GM19372 (cell line): ENCODE measurements at regions not wholly inside any gene's neighbourhood (a gene's known extent, or its start where the extent isn't known, plus 50 kb on each side); places are given as distances from the start of the nearest gene placed in this dataset.
"Not testable (repeated sequence)": the region's sequence is repeated elsewhere in the genome, so short reads cannot be mapped to it uniquely, and the experiment has no call there.

Source experiments
- ATAC-seq: cut with Tn5 transposase; IDR thresholded peaks from one replicate; pipeline ENCODE4 v1.9.1; 2021; ENCODE audit warnings: mild to moderate bottlenecking, low read depth, moderate library complexity; ENCODE audit not compliant: unreplicated experiment

- no peak for ATAC-seq
Measured at GRCh38 chr10:36033808-36034207, 391.7 kb upstream of the FZD8 start.

GRCh38 chr10:36030516-36030915 lies 388.4 kb upstream of the FZD8 start:
- no peak for ATAC-seq

GRCh38 chr10:36026656-36027390 lies 384.7 kb upstream of the FZD8 start:
- ATAC-seq = no peak

GRCh38 chr10:36026081-36026480 lies 384.0 kb upstream of the FZD8 start:
- no peak for ATAC-seq

- no peak for ATAC-seq
Measured at GRCh38 chr10:36023939-36024338, 381.8 kb upstream of the FZD8 start.

GRCh38 chr10:36021096-36021495 lies 379.0 kb upstream of the FZD8 start:
- ATAC-seq = no peak

- ATAC-seq = no peak
Measured at GRCh38 chr10:36019749-36020148, 377.7 kb upstream of the FZD8 start.

- ATAC-seq = no peak
Measured at GRCh38 chr10:36018996-36019395, 376.9 kb upstream of the FZD8 start.

GRCh38 chr10:36017137-36017536 lies 375.0 kb upstream of the FZD8 start:
- ATAC-seq = no peak

- ATAC-seq = no peak
Measured at GRCh38 chr10:36007369-36007768, 365.3 kb upstream of the FZD8 start.

GRCh38 chr10:36003688-36004087 lies 361.6 kb upstream of the FZD8 start:
- ATAC-seq = no peak

GRCh38 chr10:36003031-36003600 lies 361.0 kb upstream of the FZD8 start:
- no peak for ATAC-seq

GRCh38 chr10:36002445-36002844 lies 360.3 kb upstream of the FZD8 start:
- no peak for ATAC-seq

- ATAC-seq = not testable (repeated sequence)
Measured at GRCh38 chr10:36000754-36001153, 358.7 kb upstream of the FZD8 start.

- no peak for ATAC-seq
Measured at GRCh38 chr10:35998026-35998425, 355.9 kb upstream of the FZD8 start.

GRCh38 chr10:35995485-35995884 lies 353.4 kb upstream of the FZD8 start:
- ATAC-seq = no peak

GRCh38 chr10:35993591-35994515 lies 351.8 kb upstream of the FZD8 start:
- ATAC-seq = no peak

GRCh38 chr10:35992107-35992506 lies 350.0 kb upstream of the FZD8 start:
- no peak for ATAC-seq

GRCh38 chr10:35986756-35987502 lies 344.8 kb upstream of the FZD8 start:
- ATAC-seq = no peak

- no peak for ATAC-seq
Measured at GRCh38 chr10:35979116-35979515, 337.0 kb upstream of the FZD8 start.
